ENCODE measurements at regions not wholly inside any gene's neighbourhood (a gene's known extent, or its start where the extent isn't known, plus 50 kb on each side); places are given as distances from the start of the nearest gene placed in this dataset.

DNA sequence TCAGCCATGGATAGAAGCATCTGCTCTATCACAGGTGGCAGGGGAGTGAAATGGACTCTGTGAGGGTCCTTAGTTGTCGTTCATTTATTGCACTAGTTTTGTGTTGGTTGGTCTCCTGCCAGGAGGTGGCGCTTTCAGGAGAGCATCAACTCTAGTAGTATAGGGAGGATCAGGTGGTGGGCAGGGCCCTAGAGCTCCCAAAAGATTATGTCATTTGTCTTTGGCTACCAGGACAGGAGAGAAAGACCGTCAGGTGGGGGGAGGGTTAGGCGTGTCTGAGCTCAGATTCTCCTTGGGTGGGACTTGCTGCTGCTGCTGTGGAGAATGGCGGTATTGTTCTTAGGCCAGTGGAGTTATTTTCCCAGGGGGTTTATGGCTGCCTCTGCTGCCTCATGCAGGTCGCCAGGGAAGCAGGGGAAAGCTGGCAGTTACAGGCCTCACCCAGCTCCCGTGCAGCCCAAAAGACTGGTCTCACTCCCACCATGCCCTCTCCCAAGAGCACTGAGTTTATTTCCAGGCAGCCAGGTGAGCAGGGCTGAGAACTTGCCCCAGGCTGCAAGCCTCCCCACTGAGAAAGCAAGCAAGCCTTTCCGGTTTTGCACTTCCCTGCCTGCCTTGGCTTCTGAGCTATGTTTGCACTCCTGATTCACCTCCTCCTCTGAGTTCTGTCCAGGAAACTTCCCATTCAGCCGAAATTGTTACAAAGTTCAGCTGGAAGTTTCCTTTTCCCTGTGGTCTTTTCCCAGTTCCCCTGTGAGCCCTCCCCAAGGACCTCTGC, 317.3 kb downstream of the TAF11L14 start:
- H3K27ac ChIP-seq: no peak overlapping the region
- no peaks in the 10 kb centered on the region for H3K4me1 ChIP-seq
- no peak overlapping the region for H3K4me3 ChIP-seq
- no peaks in the 10 kb centered on the region for H3K9me3 ChIP-seq
- TF ChIP-seq, protein P1, sequence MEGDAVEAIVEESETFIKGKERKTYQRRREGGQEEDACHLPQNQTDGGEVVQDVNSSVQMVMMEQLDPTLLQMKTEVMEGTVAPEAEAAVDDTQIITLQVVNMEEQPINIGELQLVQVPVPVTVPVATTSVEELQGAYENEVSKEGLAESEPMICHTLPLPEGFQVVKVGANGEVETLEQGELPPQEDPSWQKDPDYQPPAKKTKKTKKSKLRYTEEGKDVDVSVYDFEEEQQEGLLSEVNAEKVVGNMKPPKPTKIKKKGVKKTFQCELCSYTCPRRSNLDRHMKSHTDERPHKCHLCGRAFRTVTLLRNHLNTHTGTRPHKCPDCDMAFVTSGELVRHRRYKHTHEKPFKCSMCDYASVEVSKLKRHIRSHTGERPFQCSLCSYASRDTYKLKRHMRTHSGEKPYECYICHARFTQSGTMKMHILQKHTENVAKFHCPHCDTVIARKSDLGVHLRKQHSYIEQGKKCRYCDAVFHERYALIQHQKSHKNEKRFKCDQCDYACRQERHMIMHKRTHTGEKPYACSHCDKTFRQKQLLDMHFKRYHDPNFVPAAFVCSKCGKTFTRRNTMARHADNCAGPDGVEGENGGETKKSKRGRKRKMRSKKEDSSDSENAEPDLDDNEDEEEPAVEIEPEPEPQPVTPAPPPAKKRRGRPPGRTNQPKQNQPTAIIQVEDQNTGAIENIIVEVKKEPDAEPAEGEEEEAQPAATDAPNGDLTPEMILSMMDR (IDR thresholded peaks at IDR 0.05): no peak
- TF ChIP-seq POLR2A (IDR thresholded peaks at IDR 0.05): no peak
- DNase-seq: no peak
- no peaks in the 10 kb centered on the region for H3K36me3 ChIP-seq
- intact Hi-C loops (cut with DNase I; ENCODE audit: low total_unique reads): no loop called here
- H3K27me3 ChIP-seq: no peaks in the 10 kb centered on the region

- no peaks in the 10 kb centered on the region for H3K9me3 ChIP-seq
- no peaks in the 10 kb centered on the region for H3K27me3 ChIP-seq
- H3K27ac ChIP-seq: no peak overlapping the region
- H3K4me3 ChIP-seq: no peak overlapping the region
- no peaks in the 10 kb centered on the region for H3K4me1 ChIP-seq
- no peaks in the 10 kb centered on the region for H3K36me3 ChIP-seq
- TF ChIP-seq, protein P1 (IDR thresholded peaks at IDR 0.05): no peak
- TF ChIP-seq POLR2A (IDR thresholded peaks at IDR 0.05): no peak
- no peak for DNase-seq
- intact Hi-C loops (cut with DNase I; ENCODE audit: low total_unique reads): no loop called here
Measured at GRCh38 chr5:17952231-17952630, 318.0 kb downstream of the TAF11L14 start.

DNA sequence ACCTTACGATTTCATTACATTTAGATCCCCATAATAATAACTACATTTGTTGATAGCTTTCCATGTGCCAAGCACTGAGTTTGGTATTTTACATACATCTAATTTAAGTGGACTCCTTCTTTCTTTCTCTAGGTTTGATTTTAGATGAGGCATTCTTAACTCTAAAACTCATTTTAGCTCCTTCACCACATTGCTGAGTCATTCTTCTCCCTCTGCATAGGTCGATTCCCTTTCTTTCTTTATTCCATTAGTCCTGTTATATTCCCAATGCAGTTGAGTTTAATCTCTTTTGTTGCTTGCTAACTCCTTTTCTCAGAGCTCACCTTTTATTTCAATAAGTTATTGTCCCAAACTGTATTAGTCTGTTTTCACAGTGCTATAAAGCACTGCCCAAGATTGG, 329.8 kb downstream of the TAF11L14 start:
- Histone ChIP-seq H3K4me3 (no peak overlapping the region), H3K4me1 (no peaks in the 10 kb centered on the region), H3K9me3 (no peaks in the 10 kb centered on the region), H3K27ac (no peak overlapping the region), H3K27me3 (no peaks in the 10 kb centered on the region), H3K36me3 (no peaks in the 10 kb centered on the region)
- intact Hi-C loops (cut with DNase I; ENCODE audit: low total_unique reads): no loop called here
- TF ChIP-seq, protein P1 (IDR thresholded peaks at IDR 0.05): no peak
- no peak for TF ChIP-seq POLR2A (IDR thresholded peaks at IDR 0.05)
- DNase-seq: no peak

DNA sequence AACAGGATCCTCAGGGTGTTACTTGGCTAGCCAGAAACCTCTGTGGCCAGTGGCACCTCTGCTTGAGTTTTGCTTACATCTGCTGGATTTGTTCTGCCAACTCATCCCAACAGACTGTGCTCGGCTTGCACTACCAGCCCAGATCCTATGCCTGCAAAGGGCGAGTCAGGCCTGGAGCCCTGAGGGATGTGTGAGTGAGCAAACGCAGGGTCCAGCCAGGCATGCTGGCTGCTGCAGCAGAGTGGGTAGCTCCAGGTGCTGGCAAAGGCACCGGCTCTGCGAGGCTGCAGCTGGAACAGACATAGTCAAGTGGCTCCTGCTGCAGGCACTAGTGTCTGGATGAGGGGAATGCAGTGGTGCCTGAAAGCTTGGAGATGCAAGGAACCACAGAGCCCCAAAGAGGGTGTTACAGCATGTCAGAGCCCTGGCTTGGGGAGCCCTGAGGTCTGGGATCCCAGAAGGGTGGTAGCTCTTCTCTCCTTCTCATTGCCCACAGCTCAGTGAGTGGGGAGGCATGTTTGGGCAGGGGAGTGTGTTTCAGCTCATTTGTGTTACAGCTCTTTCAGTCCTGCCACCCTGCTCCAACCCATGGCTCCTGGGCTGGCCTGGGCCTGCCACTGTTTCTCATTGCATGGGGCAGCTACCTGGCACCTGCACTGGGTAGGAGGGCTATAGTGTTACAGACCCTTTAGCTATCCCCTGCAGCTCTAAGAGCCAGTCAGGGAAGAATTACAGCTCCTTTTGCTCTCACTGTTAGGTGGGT, 332.6 kb downstream of the TAF11L14 start:
- no peaks in the 10 kb centered on the region for H3K4me1 ChIP-seq
- H3K27me3 ChIP-seq: no peaks in the 10 kb centered on the region
- H3K27ac ChIP-seq: no peak overlapping the region
- DNase-seq: no peak
- intact Hi-C loops (cut with DNase I; ENCODE audit: low total_unique reads): no loop called here
- H3K36me3 ChIP-seq: no peaks in the 10 kb centered on the region
- no peak overlapping the region for H3K4me3 ChIP-seq
- H3K9me3 ChIP-seq: no peaks in the 10 kb centered on the region
- TF ChIP-seq POLR2A (IDR thresholded peaks at IDR 0.05): no peak
- TF ChIP-seq, protein P1 (IDR thresholded peaks at IDR 0.05): no peak

- no peaks in the 10 kb centered on the region for H3K4me1 ChIP-seq
- no peaks in the 10 kb centered on the region for H3K27me3 ChIP-seq
- intact Hi-C loops (cut with DNase I; ENCODE audit: low total_unique reads): no loop called here
- H3K9me3 ChIP-seq: no peaks in the 10 kb centered on the region
- no peak overlapping the region for H3K27ac ChIP-seq
- no peak for DNase-seq
- H3K4me3 ChIP-seq: no peak overlapping the region
- no peaks in the 10 kb centered on the region for H3K36me3 ChIP-seq
- no peak for TF ChIP-seq POLR2A (IDR thresholded peaks at IDR 0.05)
- TF ChIP-seq, protein P1 (IDR thresholded peaks at IDR 0.05): no peak
Measured at GRCh38 chr5:17976404-17976803, 342.1 kb downstream of the TAF11L14 start.

Measured in uterus (tissue), 3 donors.